NCI-H748 treated with DMSO at 0.1 percent for 48 hours (cell line): ENCODE measurements at regions not wholly inside any gene's neighbourhood (a gene's known extent, or its start where the extent isn't known, plus 50 kb on each side); places are given as distances from the start of the nearest gene placed in this dataset.
"Not testable (repeated sequence)": the region's sequence is repeated elsewhere in the genome, so short reads cannot be mapped to it uniquely, and the experiment has no call there.

Source experiments
- DNase-seq: peaks from one replicate; lab custom pipeline; 2025; lab: John Stamatoyannopoulos, UW

DNA sequence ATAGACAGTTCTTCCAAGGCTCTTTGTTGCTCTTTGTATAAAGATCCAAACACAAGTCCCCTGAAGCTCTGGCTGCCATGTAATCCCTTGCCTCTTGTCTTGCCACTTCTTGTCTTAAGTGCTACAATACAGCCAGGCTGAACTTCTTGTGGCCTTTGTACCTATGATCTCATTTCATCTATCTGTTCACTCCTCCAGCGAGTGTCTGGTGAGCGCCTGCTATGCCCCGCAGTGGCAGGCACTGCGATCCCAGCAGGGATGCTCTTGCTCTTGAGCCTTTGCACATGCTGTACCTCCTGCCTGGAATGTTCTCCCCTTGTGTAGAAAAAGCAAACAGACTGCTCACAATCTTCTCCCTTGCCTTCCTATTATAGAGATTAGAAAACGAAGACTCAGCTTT, 81.9 kb upstream of the ADPGK start:
- no peak for DNase-seq

DNA sequence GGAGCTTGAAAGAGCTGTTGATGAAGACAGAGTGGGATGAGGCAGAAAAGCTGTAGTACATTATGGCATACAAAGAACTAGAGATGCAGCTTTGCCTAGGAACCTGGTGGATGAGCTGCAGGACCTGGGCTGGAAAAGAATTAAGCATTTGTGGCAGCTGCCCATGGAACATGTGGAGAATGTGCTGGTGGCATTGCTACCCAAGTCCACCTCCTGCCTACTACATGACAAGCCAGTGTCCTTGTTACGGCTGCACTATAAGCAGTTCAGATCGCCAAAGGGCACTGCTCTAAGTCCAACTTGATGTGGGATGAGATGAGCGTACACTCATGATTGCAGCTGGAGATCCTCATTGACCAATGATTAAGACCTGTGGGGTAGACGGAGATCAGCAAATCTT, 81.1 kb upstream of the ADPGK start:
- DNase-seq: no peak

DNA sequence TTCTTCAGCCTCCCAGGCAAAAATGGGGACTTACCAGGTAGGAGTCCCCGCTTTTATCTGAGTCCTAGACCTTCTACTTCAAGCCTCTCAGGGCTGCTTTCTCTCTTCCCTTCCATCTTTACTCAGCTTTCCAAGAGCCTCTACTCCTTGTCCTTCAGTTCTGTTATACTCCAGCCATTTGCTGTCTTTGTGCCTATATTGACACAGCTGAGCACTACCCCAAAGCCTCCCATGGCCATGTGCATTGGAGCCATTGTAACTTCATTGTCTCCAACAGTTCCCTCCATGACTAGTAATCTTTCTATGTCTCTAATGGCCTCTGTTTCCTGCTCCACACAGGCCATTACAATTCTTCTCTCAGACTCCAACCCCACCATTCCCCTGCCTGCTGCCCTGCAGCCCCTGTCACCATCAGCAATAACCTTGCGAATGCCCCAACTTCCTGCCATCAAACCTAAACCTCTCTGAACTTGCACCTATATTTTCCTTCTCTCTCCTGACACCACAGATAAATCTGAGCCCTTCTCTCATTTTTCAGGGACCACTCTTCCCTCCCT, 77.9 kb upstream of the ADPGK start:
- no peak for DNase-seq

DNA sequence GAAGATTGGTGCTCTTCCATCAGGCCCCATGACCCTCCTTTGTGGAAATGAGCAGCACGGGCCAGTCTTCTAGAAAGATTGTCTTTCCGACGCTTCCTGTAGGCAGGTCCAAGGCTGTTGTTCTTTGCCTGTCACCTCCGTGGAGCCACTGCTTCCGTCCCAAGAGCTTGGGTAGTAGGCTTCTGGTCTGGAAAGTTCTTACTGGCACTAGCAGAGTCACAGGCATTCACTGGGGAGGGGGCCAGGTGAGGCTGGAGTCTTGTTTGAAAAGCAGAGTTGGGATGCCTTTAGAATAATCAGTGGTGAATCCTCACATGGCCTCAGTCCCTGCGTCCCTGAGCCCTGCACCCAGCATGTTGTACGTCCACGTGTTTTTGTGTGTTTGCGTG, 76.2 kb upstream of the ADPGK start:
- DNase-seq: no peak

DNA sequence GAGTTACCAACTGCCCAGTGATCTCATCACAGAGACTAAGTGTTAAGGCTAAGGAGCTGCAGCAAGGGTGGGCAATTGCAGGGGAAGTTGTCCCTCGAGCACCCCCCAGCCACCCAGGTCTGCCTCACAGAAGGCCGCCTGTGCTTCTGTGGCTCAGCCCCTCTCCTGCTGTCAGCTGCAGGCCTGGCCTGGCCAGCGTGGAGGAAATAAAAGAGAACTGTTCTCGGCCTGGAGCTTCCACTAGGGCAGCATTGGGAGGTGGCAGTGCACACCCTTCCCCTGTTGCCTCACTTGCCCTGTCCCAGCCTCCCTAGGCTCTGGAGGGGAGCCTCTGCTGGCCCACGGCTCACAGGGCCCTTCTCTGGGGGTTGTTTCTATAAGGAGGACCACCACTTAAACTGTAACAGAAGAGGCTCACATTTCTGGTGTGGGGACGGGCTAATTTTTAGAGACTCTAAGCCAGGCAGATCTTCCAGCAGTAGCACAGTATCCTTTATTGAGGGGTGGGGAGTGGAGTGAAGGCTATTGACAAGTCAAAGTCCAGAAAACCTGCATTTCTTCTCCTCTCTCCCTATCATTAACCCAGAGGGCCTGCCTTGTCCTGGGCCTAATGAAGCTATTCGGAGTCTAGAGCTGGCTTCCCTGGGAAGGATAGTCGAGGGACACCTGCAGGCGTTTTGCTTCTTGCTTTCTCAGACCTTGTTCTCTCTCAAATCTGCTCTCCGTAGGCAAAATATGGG, 75.6 kb upstream of the ADPGK start:
- no peak for DNase-seq

DNA sequence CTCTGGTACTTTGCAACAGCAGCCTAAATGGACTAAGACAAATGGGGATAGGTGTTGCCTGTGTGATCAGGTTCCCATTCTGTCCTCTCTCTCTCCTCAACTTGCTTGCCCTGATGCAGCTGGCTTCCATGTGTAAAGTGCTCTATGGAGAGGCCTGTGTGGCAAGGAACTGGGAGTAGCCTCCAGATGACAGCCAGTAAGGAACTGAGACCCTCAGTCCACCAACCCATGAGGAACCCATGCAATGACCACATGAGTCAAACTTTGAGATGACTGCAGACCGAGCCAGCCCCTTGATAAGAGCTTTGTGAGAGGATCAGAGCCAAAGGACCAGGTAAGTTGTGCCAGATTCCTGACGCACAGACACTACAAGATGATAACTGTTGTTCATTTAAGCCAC, 74.6 kb upstream of the ADPGK start:
- DNase-seq: no peak

DNA sequence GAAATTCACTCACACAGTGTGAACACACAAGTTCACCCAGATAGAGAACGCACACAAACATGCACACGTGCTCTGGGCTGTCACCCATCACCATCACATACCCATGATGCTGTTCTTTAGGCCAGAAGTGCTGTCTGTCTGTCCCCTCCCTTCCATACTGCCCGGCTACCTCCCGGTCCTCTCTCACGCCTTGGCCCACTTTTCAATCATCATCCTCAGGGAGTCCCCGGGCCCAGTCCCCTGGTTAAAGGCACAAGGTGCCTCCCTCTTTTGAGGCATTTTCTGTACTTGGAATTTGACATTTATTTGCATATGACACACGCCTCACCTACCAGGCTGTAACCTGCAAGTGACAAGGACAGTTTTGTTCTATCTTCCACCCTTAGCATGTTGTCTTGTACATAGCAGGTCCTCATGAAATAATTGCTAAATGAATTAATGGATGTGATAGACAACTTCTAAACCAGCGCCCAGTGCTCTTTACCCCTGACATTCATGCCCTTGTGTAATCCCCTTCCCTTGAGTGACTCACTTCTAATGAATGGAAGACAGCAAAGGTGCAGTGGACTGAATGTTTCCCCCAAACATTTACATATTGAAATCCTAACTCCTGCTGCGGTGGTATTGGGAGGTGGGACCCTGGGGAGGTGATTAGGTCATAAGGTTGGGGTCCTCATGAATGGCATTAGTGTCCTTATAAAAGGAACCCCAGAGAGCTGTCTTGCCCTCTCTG, 73.9 kb upstream of the ADPGK start:
- no peak for DNase-seq

DNA sequence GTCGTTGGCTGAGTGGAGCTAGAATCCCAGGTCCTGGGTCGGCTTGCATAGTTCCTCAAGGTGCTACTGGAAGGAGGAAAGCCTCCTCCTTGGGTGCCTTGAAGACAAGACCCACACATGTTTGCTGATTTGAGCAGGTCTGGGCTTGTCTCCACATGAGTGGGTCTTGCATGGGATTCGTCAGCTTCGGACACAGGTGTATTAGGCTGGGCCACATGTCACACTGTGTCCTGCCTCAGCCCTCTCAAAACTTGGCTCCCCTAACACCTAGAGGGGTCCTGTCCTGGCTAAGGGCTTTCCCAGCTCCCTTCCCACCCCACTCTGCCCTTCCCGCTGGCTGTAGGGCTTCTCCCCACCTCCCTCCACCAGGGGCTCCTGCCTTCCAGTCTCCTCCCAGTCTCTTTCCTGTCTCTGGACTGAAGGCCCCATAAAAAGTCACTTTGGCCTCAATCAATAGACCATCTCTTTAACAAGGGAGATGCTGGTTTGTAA, 73.0 kb upstream of the ADPGK start:
- DNase-seq: no peak

DNA sequence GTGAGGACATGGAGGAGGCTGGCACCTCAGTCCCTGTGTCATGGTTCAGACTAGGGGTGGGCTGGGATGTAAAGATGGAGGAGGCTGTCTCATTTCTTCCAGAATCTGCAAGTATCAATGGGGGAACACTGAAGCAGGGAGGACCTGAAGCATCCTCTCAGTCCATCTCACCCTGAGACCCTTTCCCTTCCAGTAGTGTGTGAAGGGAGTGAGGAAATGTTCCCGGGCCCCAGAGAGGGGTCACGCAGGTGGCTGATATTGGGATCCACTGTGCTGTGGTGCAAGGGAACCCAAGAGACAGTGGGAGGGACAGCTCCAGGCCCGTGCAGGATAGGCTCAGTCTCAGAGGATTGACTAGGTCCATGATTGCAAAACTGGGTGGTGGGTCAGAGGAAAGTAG, 72.2 kb upstream of the ADPGK start:
- no peak for DNase-seq

DNA sequence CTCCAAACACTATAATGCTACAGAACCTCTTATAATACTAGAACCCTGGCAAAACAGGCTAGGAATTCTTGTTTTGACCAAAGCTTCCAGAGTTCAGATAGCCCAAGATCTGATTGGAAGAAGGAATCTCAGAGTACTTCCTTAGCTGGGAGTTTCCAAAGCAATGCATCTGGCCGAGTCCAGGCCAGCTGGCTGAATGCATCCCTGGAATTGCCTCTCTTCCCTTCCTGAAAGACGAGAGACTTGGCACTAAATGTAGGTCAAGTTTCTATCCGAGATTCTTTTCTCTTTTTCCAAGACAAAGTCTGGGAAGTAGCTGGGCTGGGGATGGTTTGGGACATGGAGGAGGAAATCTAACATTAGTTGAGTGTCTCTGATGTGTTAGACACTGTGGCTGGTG, 68.7 kb upstream of the ADPGK start:
- DNase-seq: no peak

DNA sequence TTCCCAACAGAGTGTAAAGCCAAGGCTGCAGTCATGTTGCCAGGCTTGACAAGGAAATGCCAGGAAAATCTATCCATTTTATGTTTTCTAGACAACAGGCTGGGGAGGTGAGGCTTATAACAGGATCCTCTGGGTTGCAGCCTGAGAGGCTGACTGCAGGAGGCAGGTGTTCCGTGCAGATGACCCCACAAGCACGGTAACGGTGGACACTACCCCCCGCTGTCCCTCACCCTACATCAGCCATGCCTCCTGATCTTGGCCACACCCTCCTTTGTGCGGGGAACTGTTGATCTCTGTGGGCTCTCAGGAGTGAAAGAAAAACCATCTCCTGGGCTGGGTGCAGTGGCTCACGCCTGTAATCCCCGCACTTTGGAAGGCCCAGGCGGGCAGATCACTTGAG, 68.0 kb upstream of the ADPGK start:
- no peak for DNase-seq

DNA sequence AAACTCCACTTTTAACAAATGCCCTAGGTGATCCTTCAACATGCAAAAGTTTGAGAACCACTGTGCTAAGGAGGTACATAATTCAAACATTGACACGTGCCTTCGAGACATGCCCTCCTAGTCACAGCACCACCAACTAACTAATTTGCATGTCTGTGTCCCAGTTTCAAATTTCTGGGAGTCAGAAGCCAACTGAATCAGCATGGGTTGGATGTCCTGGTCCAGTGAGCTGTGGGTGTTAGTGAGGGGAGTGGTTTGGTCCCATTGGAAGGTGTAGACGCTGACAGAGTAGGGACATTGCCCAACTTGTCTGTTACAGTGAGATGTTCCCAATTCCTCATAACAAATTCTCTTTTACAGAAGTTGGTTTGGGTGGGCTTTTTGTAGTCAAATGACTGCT, 67.3 kb upstream of the ADPGK start:
- no peak for DNase-seq

DNA sequence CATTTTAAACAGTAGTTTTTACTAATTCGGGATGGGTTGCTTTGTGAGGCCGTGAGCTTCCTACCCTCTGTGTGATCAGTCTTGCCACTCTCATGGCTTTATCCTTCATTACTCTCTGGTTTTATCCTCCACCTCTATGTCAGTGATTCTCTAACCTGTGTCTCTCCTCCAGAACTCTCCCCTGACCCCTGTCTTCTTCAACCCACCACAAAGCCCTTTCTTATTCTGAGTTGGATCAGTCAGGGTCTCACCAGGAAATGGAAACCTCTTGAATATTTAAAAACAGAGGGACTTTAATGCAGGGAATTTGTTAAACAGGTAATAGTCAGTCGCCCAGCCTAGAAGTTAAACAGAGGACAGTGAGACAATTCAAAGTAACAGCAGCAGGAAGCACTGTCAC, 64.2 kb upstream of the ADPGK start:
- DNase-seq: no peak

DNA sequence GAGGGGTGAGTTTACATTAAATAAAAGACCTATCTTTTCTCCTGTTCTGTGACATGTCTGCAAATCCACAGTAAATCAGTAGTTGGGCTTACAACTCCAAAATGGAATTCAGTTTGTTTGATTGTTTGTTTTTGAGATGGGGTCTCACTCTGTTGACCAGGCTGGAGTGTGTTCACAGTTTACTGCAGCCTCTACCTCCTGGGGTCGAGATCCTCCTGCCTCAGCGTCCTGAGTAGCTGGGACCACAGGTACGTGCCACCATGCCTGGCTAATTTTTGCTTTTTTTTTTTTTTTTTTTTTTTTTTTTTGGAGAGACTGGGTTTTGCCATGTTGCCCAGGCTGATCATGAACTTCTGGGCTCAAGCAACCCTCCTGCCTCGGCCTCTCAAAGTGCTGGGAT, 63.5 kb upstream of the ADPGK start:
- DNase-seq: no peak

DNA sequence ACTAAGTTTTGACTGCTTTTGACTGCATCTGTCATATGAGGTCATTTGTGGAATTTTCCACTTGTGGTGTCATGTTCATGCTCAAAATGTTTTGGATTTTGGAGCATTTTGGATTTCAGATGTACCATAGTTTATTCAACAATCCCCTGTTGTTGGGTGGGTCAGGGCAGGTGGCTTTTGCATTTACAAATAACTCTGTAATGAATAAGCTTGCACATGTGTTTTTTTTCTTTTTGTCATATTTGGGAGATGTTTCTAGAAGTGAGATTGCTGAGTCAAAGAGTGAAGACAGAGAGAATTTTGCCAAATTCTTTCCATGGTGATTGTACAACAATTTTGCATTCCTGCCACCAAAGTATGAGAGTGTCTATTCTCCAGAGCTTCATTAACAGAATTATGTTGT, 62.4 kb upstream of the ADPGK start:
- DNase-seq: no peak

DNA sequence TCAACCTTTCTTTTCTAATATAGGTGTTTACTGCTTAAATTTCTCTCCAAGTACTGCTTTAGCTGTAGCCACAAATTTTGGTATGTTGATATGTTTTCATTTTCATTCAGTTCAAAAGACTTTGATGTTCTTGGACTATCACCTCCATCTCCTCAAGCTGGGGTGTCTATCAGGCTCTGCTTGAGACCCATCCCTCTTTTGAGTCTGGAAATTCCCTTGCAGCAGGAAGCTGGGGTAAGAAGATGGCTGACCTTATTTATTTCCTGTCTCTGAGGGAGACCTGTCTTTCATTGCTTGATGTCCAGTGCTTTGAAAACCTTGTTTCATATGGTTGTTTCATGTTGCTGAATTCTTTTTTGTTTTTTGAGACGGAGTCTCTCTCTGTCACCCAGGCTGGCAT, 60.5 kb upstream of the ADPGK start:
- no peak for DNase-seq

DNA sequence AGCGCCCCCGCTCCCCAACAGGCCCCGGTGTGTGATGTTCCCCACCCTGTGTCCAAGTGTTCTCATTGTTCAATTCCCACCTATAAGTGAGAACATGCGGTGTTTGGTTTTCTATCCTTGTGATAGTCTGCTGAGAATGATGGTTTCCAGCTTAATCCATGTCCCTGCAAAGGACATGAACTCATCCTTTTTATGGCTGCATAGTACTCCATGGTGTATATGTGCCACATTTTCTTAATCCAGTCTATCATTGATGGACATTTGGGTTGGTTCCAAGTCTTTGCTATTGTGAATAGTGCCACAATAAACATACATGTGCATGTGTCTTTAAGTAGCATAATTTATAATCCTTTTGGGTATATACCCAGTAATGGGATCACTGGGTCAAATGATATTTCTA, 59.8 kb upstream of the ADPGK start:
- DNase-seq: not testable (repeated sequence)

DNA sequence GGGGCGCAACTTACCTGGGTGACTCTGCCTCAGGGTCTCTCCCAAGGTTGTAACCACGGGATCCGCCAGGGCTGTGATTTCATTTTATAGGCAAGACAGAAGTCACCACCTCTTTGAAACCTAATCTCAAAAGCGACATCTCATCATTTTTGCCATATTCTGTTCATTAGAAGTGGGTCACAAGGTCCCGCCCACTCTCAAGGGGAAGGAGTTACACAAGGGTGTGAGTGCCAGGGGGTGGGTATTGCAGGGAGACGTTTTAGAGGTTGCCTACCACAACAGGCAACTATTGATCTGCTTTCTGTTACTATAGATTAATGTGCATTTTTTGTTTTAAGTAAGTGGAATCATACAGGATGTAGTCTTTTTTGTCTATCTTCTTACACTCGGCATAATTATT, 56.6 kb upstream of the ADPGK start:
- no peak for DNase-seq

DNA sequence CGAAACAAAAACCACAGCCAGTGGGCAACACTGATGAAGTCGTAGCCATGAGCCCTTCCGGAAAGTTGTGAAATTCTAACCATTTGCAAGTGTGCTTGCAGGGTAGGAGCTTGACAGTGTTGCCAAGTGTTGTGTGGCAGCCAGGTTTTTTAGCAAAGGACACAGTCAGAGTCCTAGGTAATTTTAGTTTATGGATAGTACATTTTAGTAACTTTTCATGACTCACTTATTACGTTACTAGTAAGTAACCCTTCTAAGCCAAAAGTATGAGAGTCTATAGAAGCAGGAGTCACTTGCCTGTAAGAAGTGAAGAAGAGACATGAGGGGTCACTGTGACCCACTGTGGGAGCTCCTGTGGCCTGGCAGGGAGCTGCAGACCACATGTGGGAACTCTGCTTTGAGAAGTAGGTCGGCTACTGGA, 54.8 kb upstream of the ADPGK start:
- no peak for DNase-seq

DNA sequence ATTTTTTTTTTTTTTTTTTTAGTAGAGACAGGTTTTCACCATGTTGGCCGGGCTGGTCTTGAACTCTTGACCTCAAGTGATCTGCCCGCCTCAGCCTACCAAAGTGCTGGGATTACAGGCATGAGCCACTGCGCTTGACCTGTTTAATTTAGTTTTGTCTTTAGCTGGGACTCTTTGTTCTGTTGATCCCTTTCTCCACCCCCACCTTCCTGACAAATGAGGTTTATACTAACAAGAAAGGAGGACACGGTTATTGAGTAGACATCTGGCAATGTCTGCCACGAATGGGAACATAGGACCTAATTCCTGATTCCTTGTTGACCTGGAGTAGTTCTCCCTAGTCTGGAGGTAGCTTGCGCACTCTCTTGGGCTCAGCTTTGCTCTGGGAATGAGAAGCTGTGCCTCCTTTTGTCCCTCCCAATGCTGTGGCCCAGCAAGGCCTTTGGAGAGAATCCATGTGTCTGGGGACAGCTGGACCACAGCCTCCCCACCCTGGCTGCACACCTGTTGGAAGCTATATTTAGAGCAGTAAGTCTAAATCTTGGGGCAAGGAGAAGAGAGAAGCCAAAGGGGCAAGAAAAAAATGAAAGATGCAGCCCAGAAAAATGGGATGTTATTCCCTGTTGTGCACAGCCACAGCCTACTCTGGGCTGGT, 53.2 kb upstream of the ADPGK start:
- no peak for DNase-seq

DNA sequence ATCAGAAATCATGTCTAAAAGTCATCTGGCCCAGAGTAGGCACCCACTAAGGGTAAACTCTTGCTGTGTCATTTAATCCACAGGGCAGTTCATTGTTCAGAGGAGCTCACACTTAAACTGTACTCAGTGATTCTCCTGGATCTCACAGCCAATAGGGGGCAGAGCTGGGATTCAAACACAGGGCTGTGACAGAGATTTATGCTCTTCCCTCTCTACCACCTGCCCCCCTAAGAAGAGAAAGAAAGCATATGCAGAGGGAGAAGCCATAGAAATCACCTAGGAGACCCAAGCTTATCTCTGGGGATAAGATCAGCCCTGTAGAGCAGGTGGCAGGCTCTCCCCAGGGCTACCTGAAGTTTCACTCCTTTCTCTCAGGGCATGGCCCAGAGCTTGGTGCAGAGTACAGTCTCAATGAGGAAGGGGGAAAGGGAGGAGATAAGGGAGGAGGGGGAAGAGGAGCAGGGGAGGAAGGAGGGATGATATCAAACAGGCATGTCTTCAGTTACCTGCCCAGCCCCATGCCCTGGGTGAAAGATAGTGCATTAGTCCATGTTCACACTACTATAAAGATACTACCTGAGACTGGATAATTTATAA, 51.8 kb upstream of the ADPGK start:
- no peak for DNase-seq

DNA sequence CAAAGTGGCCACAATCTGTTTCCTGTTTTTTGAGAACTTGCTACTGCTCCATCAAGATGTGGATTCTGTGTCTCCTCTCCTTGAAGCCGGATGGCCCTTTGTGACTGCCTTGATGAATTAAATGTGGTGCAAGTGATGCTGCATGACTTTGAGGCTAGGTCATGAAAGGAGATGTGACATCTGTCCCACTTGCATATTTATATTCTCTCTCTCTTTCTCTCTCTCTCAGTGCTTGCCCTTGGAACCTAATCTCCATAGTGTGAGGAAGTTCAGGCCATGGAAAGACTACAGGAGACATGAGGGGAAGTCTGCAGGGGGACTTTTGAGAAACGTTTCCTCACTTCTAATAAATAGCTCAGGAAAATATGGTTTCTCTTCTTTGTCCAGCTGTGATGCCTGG, 50.0 kb upstream of the ADPGK start:
- no peak for DNase-seq
